Neural progenitor cell (in vitro differentiated cells): ENCODE measurements at regions not wholly inside any gene's neighbourhood (a gene's known extent, or its start where the extent isn't known, plus 50 kb on each side); places are given as distances from the start of the nearest gene placed in this dataset.
"Not testable (repeated sequence)": the region's sequence is repeated elsewhere in the genome, so short reads cannot be mapped to it uniquely, and the experiment has no call there.

ENCODE experiments used
- DNase-seq: peaks from one replicate; pipeline ENCODE4 v3.0.0-alpha.2; 2016; ENCODE audit warnings: low spot score
- H2AFZ ChIP-seq: fragments of 200-600 bp; sonication (generic); replicated peaks from 2 replicates; pipeline ENCODE4 v1.6.1; 2016; ENCODE audit warnings: antibody characterized with exemption
- H3F3A ChIP-seq: fragments of 200-600 bp; sonication (generic); 2 replicates; pipeline ENCODE4 v1.6.1; 2016; ENCODE audit warnings: antibody characterized with exemption, low read depth
- H3K27ac ChIP-seq: fragments of 200-600 bp; sonication (generic); 2 replicates; pipeline ENCODE4 v1.5.1; 2016; ENCODE audit warnings: mild to moderate bottlenecking
- H3K27me3 ChIP-seq: fragments of 200-600 bp; sonication (generic); 2 replicates; pipeline ENCODE4 v1.6.1; 2016; ENCODE audit warnings: mild to moderate bottlenecking, moderate library complexity
- H3K36me3 ChIP-seq: fragments of 200-600 bp; sonication (generic); 2 replicates; pipeline ENCODE4 v1.5.1; 2016
- H3K4me1 ChIP-seq: fragments of 200-600 bp; sonication (generic); 2 replicates; pipeline ENCODE4 v1.6.1; 2016; ENCODE audit warnings: mixed run types
- H3K4me2 ChIP-seq: fragments of 200-600 bp; sonication (generic); 2 replicates; pipeline ENCODE4 v1.6.1; 2016
- H3K4me3 ChIP-seq: fragments of 200-600 bp; sonication (generic); 2 replicates; pipeline ENCODE4 v1.5.1; 2016
- H3K79me2 ChIP-seq: fragments of 200-600 bp; sonication (generic); 2 replicates; pipeline ENCODE4 v1.6.1; 2016; ENCODE audit warnings: low read depth
- H3K9ac ChIP-seq: fragments of 200-600 bp; sonication (generic); 2 replicates; pipeline ENCODE4 v1.6.1; 2016
- H3K9me3 ChIP-seq: fragments of 200-600 bp; sonication (generic); 2 replicates; pipeline ENCODE4 v1.5.1; 2016; ENCODE audit warnings: low read depth
- H4K20me1 ChIP-seq: fragments of 200-600 bp; sonication (generic); 2 replicates; pipeline ENCODE4 v1.6.1; 2016; ENCODE audit warnings: low read depth
- H3K27ac Mint-ChIP-seq: 3 replicates; pipeline ENCODE4 v1.8.0; 2021; ENCODE audit warnings: mixed read lengths
- H3K27me3 Mint-ChIP-seq: 2 replicates; pipeline ENCODE4 v1.8.0; 2022; ENCODE audit warnings: low read depth, mild to moderate bottlenecking, inconsistent platforms, moderate library complexity, mixed read lengths; ENCODE audit not compliant: insufficient read depth
- H3K36me3 Mint-ChIP-seq: 3 replicates; pipeline ENCODE4 v1.8.0; 2021; ENCODE audit warnings: mixed read lengths
- H3K4me1 Mint-ChIP-seq: 3 replicates; pipeline ENCODE4 v1.8.0; 2021; ENCODE audit warnings: mixed read lengths
- H3K4me3 Mint-ChIP-seq: 3 replicates; pipeline ENCODE4 v1.8.0; 2021; ENCODE audit warnings: mild to moderate bottlenecking, moderate library complexity, mixed read lengths
- H3K9me3 Mint-ChIP-seq: 3 replicates; pipeline ENCODE4 v1.8.0; 2020; ENCODE audit warnings: mixed read lengths
- CTCF ChIP-seq: fragments of 200-600 bp; sonication (generic); IDR thresholded peaks from 2 replicates; pipeline ENCODE4 v1.5.1; 2017; ENCODE audit warnings: antibody characterized with exemption, mild to moderate bottlenecking
- EZH2 ChIP-seq: fragments of 200-600 bp; sonication (generic); IDR thresholded peaks from 2 replicates; pipeline ENCODE4 v1.6.1; 2017; ENCODE audit warnings: antibody characterized with exemption, mild to moderate bottlenecking, moderate library complexity
- EZH2phosphoT487 ChIP-seq: fragments of 200-600 bp; sonication (generic); IDR thresholded peaks from 2 replicates; pipeline ENCODE4 v1.6.1; 2017; ENCODE audit warnings: antibody characterized with exemption

- Mint-ChIP-seq H3K36me3 (no peaks in the 10 kb centered on the region), H3K4me1 (peaks cover 4% of the 10 kb centered on the region)
- no peak for DNase-seq
Measured at GRCh38 chr5:135745897-135746500, 88.5 kb upstream of the SLC25A48 start.

GRCh38 chr5:135743705-135744411 lies 90.6 kb upstream of the SLC25A48 start:
- no peaks in the 10 kb centered on the region for H3K4me1 ChIP-seq
- no peak overlapping the region for H3K9ac ChIP-seq
- H3K27ac ChIP-seq = no peak overlapping the region
- no peaks in the 10 kb centered on the region for H3K27me3 Mint-ChIP-seq
- no peaks in the 10 kb centered on the region for H3K9me3 ChIP-seq
- DNase-seq = no peak
- no peaks in the 10 kb centered on the region for H3F3A ChIP-seq
- H3K9me3 Mint-ChIP-seq = peaks cover 18% of the 10 kb centered on the region
- no peak overlapping the region for H3K4me2 ChIP-seq
- peaks cover 4% of the 10 kb centered on the region for H3K4me1 Mint-ChIP-seq
- no peaks in the 10 kb centered on the region for H3K79me2 ChIP-seq
- TF ChIP-seq CTCF = no peak
- TF ChIP-seq EZH2 = no peak
- TF ChIP-seq EZH2phosphoT487 = no peak
- H3K36me3 ChIP-seq = no peaks in the 10 kb centered on the region
- no peak overlapping the region for H2AFZ ChIP-seq
- no peaks in the 10 kb centered on the region for H3K36me3 Mint-ChIP-seq
- no peak overlapping the region for H3K4me3 Mint-ChIP-seq
- no peak overlapping the region for H3K4me3 ChIP-seq
- no peaks in the 10 kb centered on the region for H4K20me1 ChIP-seq
- H3K27me3 ChIP-seq = no peaks in the 10 kb centered on the region
- H3K27ac Mint-ChIP-seq = no peak overlapping the region

More at GRCh38 chr5:135745897-135746500, 88.5 kb upstream of the SLC25A48 start:
- H3K27me3 ChIP-seq = no peaks in the 10 kb centered on the region
- no peaks in the 10 kb centered on the region for H3K9me3 ChIP-seq
- H3K36me3 ChIP-seq = no peaks in the 10 kb centered on the region
- H3K4me2 ChIP-seq = no peak overlapping the region
- no peak overlapping the region for H3K9ac ChIP-seq
- H3F3A ChIP-seq = no peaks in the 10 kb centered on the region
- no peaks in the 10 kb centered on the region for H4K20me1 ChIP-seq
- H3K4me1 ChIP-seq = no peaks in the 10 kb centered on the region
- no peaks in the 10 kb centered on the region for H3K27me3 Mint-ChIP-seq
- H3K4me3 Mint-ChIP-seq = no peak overlapping the region
- no peaks in the 10 kb centered on the region for H3K79me2 ChIP-seq
- no peak overlapping the region for H2AFZ ChIP-seq
- TF ChIP-seq EZH2 (no peak), CTCF (no peak), EZH2phosphoT487 (no peak)
- H3K9me3 Mint-ChIP-seq = peaks cover 18% of the 10 kb centered on the region
- H3K27ac Mint-ChIP-seq = no peak overlapping the region
- H3K27ac ChIP-seq = no peak overlapping the region
- H3K4me3 ChIP-seq = no peak overlapping the region

- no peaks in the 10 kb centered on the region for H3F3A ChIP-seq
- H3K4me2 ChIP-seq = no peak overlapping the region
- no peaks in the 10 kb centered on the region for H3K79me2 ChIP-seq
- no peak for TF ChIP-seq EZH2
- no peak for TF ChIP-seq EZH2phosphoT487
- no peak for TF ChIP-seq CTCF
- no peak overlapping the region for H3K27ac ChIP-seq
- no peaks in the 10 kb centered on the region for H4K20me1 ChIP-seq
- H2AFZ ChIP-seq = no peak overlapping the region
- Mint-ChIP-seq H3K27me3 (no peaks in the 10 kb centered on the region), H3K9me3 (peaks cover 18% of the 10 kb centered on the region), H3K4me1 (peaks cover 4% of the 10 kb centered on the region), H3K36me3 (no peaks in the 10 kb centered on the region), H3K27ac (no peak overlapping the region), H3K4me3 (no peak overlapping the region)
- no peaks in the 10 kb centered on the region for H3K9me3 ChIP-seq
- no peak for DNase-seq
- no peaks in the 10 kb centered on the region for H3K4me1 ChIP-seq
- no peak overlapping the region for H3K9ac ChIP-seq
- no peaks in the 10 kb centered on the region for H3K27me3 ChIP-seq
- H3K36me3 ChIP-seq = no peaks in the 10 kb centered on the region
- H3K4me3 ChIP-seq = no peak overlapping the region
Measured at GRCh38 chr5:135743181-135743580, 91.3 kb upstream of the SLC25A48 start.

- H3K9me3 ChIP-seq, H3K27me3 Mint-ChIP-seq, H3F3A ChIP-seq, H3K4me2 ChIP-seq, DNase-seq, H3K4me1 Mint-ChIP-seq, H3K27ac Mint-ChIP-seq, H4K20me1 ChIP-seq, H3K79me2 ChIP-seq, H3K36me3 Mint-ChIP-seq, H3K9ac ChIP-seq, H3K27ac ChIP-seq, H2AFZ ChIP-seq, H3K27me3 ChIP-seq, H3K4me1 ChIP-seq, H3K4me3 Mint-ChIP-seq, H3K4me3 ChIP-seq, H3K36me3 ChIP-seq: not testable (repeated sequence)
- H3K9me3 Mint-ChIP-seq = peaks cover 18% of the 10 kb centered on the region
Measured at GRCh38 chr5:135742240-135742639, 92.2 kb upstream of the SLC25A48 start.
